CD4-positive, CD25-positive, alpha-beta regulatory T cell (primary cell): ENCODE measurements at regions not wholly inside any gene's neighbourhood (a gene's known extent, or its start where the extent isn't known, plus 50 kb on each side); places are given as distances from the start of the nearest gene placed in this dataset.
"Not testable (repeated sequence)": the region's sequence is repeated elsewhere in the genome, so short reads cannot be mapped to it uniquely, and the experiment has no call there.

Experiments
- ATAC-seq, 2 donors: fragments of 150-1000 bp; cut with Tn5 transposase; one replicate each; pipeline ENCODE4 v1.10.0; 2021; ENCODE audit warnings: low read depth in 2 of 2, moderate number of reproducible peaks in 2 of 2, moderate library complexity in 1 of 2
- DNase-seq, 3 donors: peaks; one replicate each; pipeline versions ENCODE4 v3.0.0 to v3.0.0-alpha.2; 2012 to 2022; ENCODE audit warnings: mixed read lengths in 1 of 3
- H3K27ac ChIP-seq: one replicate; pipeline ENCODE4 v1.7.0; 2013; ENCODE audit warnings: mild to moderate bottlenecking, low read length; ENCODE audit not compliant: insufficient read depth, poor library complexity, severe bottlenecking
- H3K27me3 ChIP-seq: one replicate; pipeline ENCODE4 v1.7.0; 2013; ENCODE audit warnings: low read length; ENCODE audit not compliant: control insufficient read depth, insufficient read depth
- H3K36me3 ChIP-seq: one replicate; pipeline ENCODE4 v1.7.0; 2013; ENCODE audit warnings: mild to moderate bottlenecking, low read length, moderate library complexity; ENCODE audit not compliant: control insufficient read depth, insufficient read depth
- H3K4me1 ChIP-seq: 2 replicates; pipeline ENCODE4 v1.7.0; 2013; ENCODE audit warnings: mild to moderate bottlenecking, low read length; ENCODE audit not compliant: insufficient read depth, control insufficient read depth, poor library complexity, severe bottlenecking
- H3K4me3 ChIP-seq: one replicate; pipeline ENCODE4 v1.7.0; 2013; ENCODE audit warnings: low read depth, mild to moderate bottlenecking, low read length, moderate library complexity
- H3K9me3 ChIP-seq, 2 experiments: 1 replicate in 1 of 2; 2 replicates in 1 of 2; pipeline ENCODE4 v1.7.0; 2013; ENCODE audit warnings: low read length in 2 of 2, mild to moderate bottlenecking in 1 of 2, moderate library complexity in 1 of 2; ENCODE audit not compliant: control insufficient read depth in 2 of 2
- H3K27ac Mint-ChIP-seq, 3 donors: one replicate each; pipeline ENCODE4 v1.8.0; 2020 to 2022; ENCODE audit warnings: mild to moderate bottlenecking in 3 of 3, mixed read lengths in 3 of 3, moderate library complexity in 2 of 3
- H3K27me3 Mint-ChIP-seq: one replicate; pipeline ENCODE4 v1.8.0; 2022; ENCODE audit warnings: mild to moderate bottlenecking, mixed read lengths
- H3K36me3 Mint-ChIP-seq: one replicate; pipeline ENCODE4 v1.8.0; 2020; ENCODE audit warnings: mixed read lengths
- H3K4me1 Mint-ChIP-seq, 4 donors: one replicate each; pipeline ENCODE4 v1.8.0; 2020 to 2022; ENCODE audit warnings: mixed read lengths in 4 of 4, mild to moderate bottlenecking in 1 of 4
- H3K4me3 Mint-ChIP-seq, 4 donors: one replicate each; pipeline ENCODE4 v1.8.0; 2020 to 2022; ENCODE audit warnings: mild to moderate bottlenecking in 4 of 4, mixed read lengths in 4 of 4, moderate library complexity in 3 of 4
- H3K9me3 Mint-ChIP-seq, 7 donors: one replicate each; pipeline ENCODE4 v1.8.0; 2020 to 2022; ENCODE audit warnings: mixed read lengths in 7 of 7, mild to moderate bottlenecking in 3 of 7, moderate library complexity in 2 of 7

GRCh38 chr3:195669310-195669709, 51.5 kb upstream of the MUC20 start:
- H3K9me3 ChIP-seq, H3K4me3 ChIP-seq, H3K27ac ChIP-seq, H3K27me3 ChIP-seq, H3K4me1 ChIP-seq, H3K9me3 Mint-ChIP-seq, H3K4me3 Mint-ChIP-seq, H3K27ac Mint-ChIP-seq, H3K4me1 Mint-ChIP-seq, H3K27me3 Mint-ChIP-seq, DNase-seq: not testable (repeated sequence)
- H3K36me3 Mint-ChIP-seq: peaks cover 18% of the 10 kb centered on the region
- peak in 1 of 2 donors; percentile 56 for ATAC-seq
- H3K36me3 ChIP-seq: peaks cover 23% of the 10 kb centered on the region

- H3K27ac Mint-ChIP-seq, DNase-seq, H3K4me3 Mint-ChIP-seq, H3K27ac ChIP-seq, H3K27me3 ChIP-seq, H3K27me3 Mint-ChIP-seq, H3K4me1 ChIP-seq, H3K4me3 ChIP-seq, ATAC-seq, H3K4me1 Mint-ChIP-seq, H3K9me3 ChIP-seq, H3K9me3 Mint-ChIP-seq: not testable (repeated sequence)
- H3K36me3 ChIP-seq: peaks cover 14% of the 10 kb centered on the region
- peaks cover 14% of the 10 kb centered on the region for H3K36me3 Mint-ChIP-seq
Measured at GRCh38 chr3:195668131-195668766, 52.5 kb upstream of the MUC20 start.

GRCh38 chr3:195665311-195665710, 55.5 kb upstream of the MUC20 start:
- not testable (repeated sequence) for H3K27ac Mint-ChIP-seq, H3K9me3 ChIP-seq, H3K4me1 ChIP-seq, H3K4me3 ChIP-seq, H3K27me3 ChIP-seq, ATAC-seq, H3K36me3 ChIP-seq, H3K4me1 Mint-ChIP-seq, DNase-seq, H3K36me3 Mint-ChIP-seq, H3K4me3 Mint-ChIP-seq, H3K27ac ChIP-seq, H3K27me3 Mint-ChIP-seq, H3K9me3 Mint-ChIP-seq

- not testable (repeated sequence) for H3K9me3 ChIP-seq, H3K36me3 Mint-ChIP-seq, ATAC-seq, H3K4me1 Mint-ChIP-seq, DNase-seq, H3K27ac Mint-ChIP-seq, H3K27me3 ChIP-seq, H3K4me3 ChIP-seq, H3K4me1 ChIP-seq, H3K9me3 Mint-ChIP-seq, H3K27ac ChIP-seq, H3K27me3 Mint-ChIP-seq, H3K36me3 ChIP-seq
- H3K4me3 Mint-ChIP-seq: peak overlapping the region in 1 of 4 donors; percentile 27
Measured at GRCh38 chr3:195664131-195664530, 56.6 kb upstream of the MUC20 start.

GRCh38 chr3:195659136-195659533, 61.6 kb upstream of the MUC20 start:
- H3K9me3 ChIP-seq, H3K27ac Mint-ChIP-seq, H3K9me3 Mint-ChIP-seq, H3K27ac ChIP-seq, H3K36me3 ChIP-seq, H3K4me1 ChIP-seq, DNase-seq, H3K27me3 Mint-ChIP-seq, H3K27me3 ChIP-seq, H3K36me3 Mint-ChIP-seq: not testable (repeated sequence)
- ATAC-seq: peak; percentile 43 to 51
- peaks cover 0 to 10% (median 4%) of the 10 kb centered on the region in 4 donors for H3K4me1 Mint-ChIP-seq
- H3K4me3 ChIP-seq: peak overlapping the region; percentile 26
- H3K4me3 Mint-ChIP-seq: peak overlapping the region in 3 of 4 donors; percentile 11 to 79 (median 28)

- H3K27ac Mint-ChIP-seq, H3K27me3 Mint-ChIP-seq, H3K4me1 ChIP-seq, H3K27ac ChIP-seq, H3K9me3 ChIP-seq, H3K9me3 Mint-ChIP-seq, H3K27me3 ChIP-seq, DNase-seq, H3K36me3 Mint-ChIP-seq, H3K36me3 ChIP-seq: not testable (repeated sequence)
- peak; percentile 7 to 43 for ATAC-seq
- H3K4me1 Mint-ChIP-seq: peaks cover 0 to 13% (median 7%) of the 10 kb centered on the region in 4 donors
- H3K4me3 ChIP-seq: peak overlapping the region; percentile 26
- peak overlapping the region; percentile 11 to 80 (median 54) for H3K4me3 Mint-ChIP-seq
Measured at GRCh38 chr3:195658381-195659135, 62.2 kb upstream of the MUC20 start.

GRCh38 chr3:195657475-195658372, 63.1 kb upstream of the MUC20 start:
- H3K9me3 Mint-ChIP-seq, H3K27me3 Mint-ChIP-seq, H3K36me3 Mint-ChIP-seq, H3K27me3 ChIP-seq, H3K36me3 ChIP-seq, H3K4me1 ChIP-seq, H3K4me3 ChIP-seq, H3K9me3 ChIP-seq: not testable (repeated sequence)
- Mint-ChIP-seq H3K4me1 (peaks cover 0 to 13% (median 8%) of the 10 kb centered on the region in 4 donors), H3K4me3 (peak overlapping the region; percentile 90 to 94 (median 94)), H3K27ac (peak overlapping the region; percentile 90 to 95 (median 95))
- H3K27ac ChIP-seq: peak overlapping the region; percentile 14
- DNase-seq (peak; percentile 73 to 93 (median 85)), ATAC-seq (peak; percentile 80 to 88)
